NCI-H146 treated with DMSO at 0.1 percent for 48 hours (cell line): ENCODE measurements at regions not wholly inside any gene's neighbourhood (a gene's known extent, or its start where the extent isn't known, plus 50 kb on each side); places are given as distances from the start of the nearest gene placed in this dataset.
"Not testable (repeated sequence)": the region's sequence is repeated elsewhere in the genome, so short reads cannot be mapped to it uniquely, and the experiment has no call there.

ENCODE experiments used
- DNase-seq: peaks from one replicate; lab custom pipeline; 2025; ENCODE audit not compliant: unreplicated experiment; lab: John Stamatoyannopoulos, UW

GRCh38 chr18:29465526-29465925 lies 1288.6 kb upstream of the CDH2 start:
- no peak for DNase-seq

GRCh38 chr18:29459972-29460371 lies 1283.0 kb upstream of the CDH2 start:
- DNase-seq: no peak

- no peak for DNase-seq
These were observed 1280.5 kb upstream of the CDH2 start for GRCh38 chr18:29457316-29457889.

GRCh38 chr18:29449424-29449823 lies 1272.5 kb upstream of the CDH2 start:
- no peak for DNase-seq

GRCh38 chr18:29439398-29439797 lies 1262.5 kb upstream of the CDH2 start:
- DNase-seq: no peak

- no peak for DNase-seq
These were observed 1259.5 kb upstream of the CDH2 start for GRCh38 chr18:29436459-29436858.

GRCh38 chr18:29434650-29435049 lies 1257.7 kb upstream of the CDH2 start:
- no peak for DNase-seq

- DNase-seq: no peak
These were observed 1253.5 kb upstream of the CDH2 start for GRCh38 chr18:29430416-29430815.

GRCh38 chr18:29418136-29418535 lies 1241.2 kb upstream of the CDH2 start:
- DNase-seq: no peak

- no peak for DNase-seq
These were observed 1230.1 kb upstream of the CDH2 start for GRCh38 chr18:29406996-29407395.

GRCh38 chr18:29397536-29397935 lies 1220.6 kb upstream of the CDH2 start:
- DNase-seq: no peak

- no peak for DNase-seq
These were observed 1206.7 kb upstream of the CDH2 start for GRCh38 chr18:29383311-29384273.

GRCh38 chr18:29378651-29379136 lies 1201.8 kb upstream of the CDH2 start:
- DNase-seq: no peak

- DNase-seq: no peak
These were observed 1200.4 kb upstream of the CDH2 start for GRCh38 chr18:29377346-29377745.

- DNase-seq: no peak
These were observed 1196.1 kb upstream of the CDH2 start for GRCh38 chr18:29373000-29373399.

- DNase-seq: no peak
These were observed 1184.9 kb upstream of the CDH2 start for GRCh38 chr18:29361843-29362242.

- DNase-seq: not testable (repeated sequence)
These were observed 1183.7 kb upstream of the CDH2 start for GRCh38 chr18:29360659-29361058.

GRCh38 chr18:29359222-29359621 lies 1182.3 kb upstream of the CDH2 start:
- not testable (repeated sequence) for DNase-seq

GRCh38 chr18:29351171-29351570 lies 1174.2 kb upstream of the CDH2 start:
- no peak for DNase-seq

- no peak for DNase-seq
These were observed 1152.0 kb upstream of the CDH2 start for GRCh38 chr18:29328932-29329331.

GRCh38 chr18:29326214-29326613 lies 1149.3 kb upstream of the CDH2 start:
- peak; percentile 92 for DNase-seq

- no peak for DNase-seq
These were observed 1144.6 kb upstream of the CDH2 start for GRCh38 chr18:29321561-29321960.
